GM23248 (cell line): ENCODE measurements at regions not wholly inside any gene's neighbourhood (a gene's known extent, or its start where the extent isn't known, plus 50 kb on each side); places are given as distances from the start of the nearest gene placed in this dataset.

Experiments used
- EZH2 ChIP-seq: fragments of 200-600 bp; sonication (generic); IDR thresholded peaks from 2 replicates; pipeline ENCODE4 v1.6.1; 2018; ENCODE audit warnings: antibody characterized with exemption, mild to moderate bottlenecking; ENCODE audit not compliant: insufficient read depth, poor library complexity, severe bottlenecking
- EZH2phosphoT487 ChIP-seq: fragments of 200-600 bp; sonication (generic); IDR thresholded peaks from 2 replicates; pipeline ENCODE4 v1.6.1; 2018; ENCODE audit warnings: antibody characterized with exemption, moderate library complexity, mild to moderate bottlenecking, low read depth; ENCODE audit not compliant: insufficient read depth

GRCh38 chr4:123077330-123077729, 154.9 kb upstream of the NUDT6 start:
- no peak for TF ChIP-seq EZH2phosphoT487
- TF ChIP-seq EZH2, result no peak
